Parathyroid adenoma (tissue), 2 donors: ENCODE measurements at regions not wholly inside any gene's neighbourhood (a gene's known extent, or its start where the extent isn't known, plus 50 kb on each side); places are given as distances from the start of the nearest gene placed in this dataset.

ENCODE experiments used
- H2AFZ ChIP-seq: fragments of 300-600 bp; sonication (generic); one replicate; pipeline ENCODE4 v1.7.0; 2017; ENCODE audit warnings: antibody characterized with exemption, mild to moderate bottlenecking
- H3K27ac ChIP-seq: fragments of 300-600 bp; sonication (generic); one replicate; pipeline ENCODE4 v1.7.0; 2017
- H3K27me3 ChIP-seq: fragments of 300-600 bp; sonication (generic); one replicate; pipeline ENCODE4 v1.7.0; 2017; ENCODE audit warnings: low read length; ENCODE audit not compliant: control insufficient read depth, insufficient read depth
- H3K36me3 ChIP-seq: fragments of 300-600 bp; sonication (generic); one replicate; pipeline ENCODE4 v1.7.0; 2017; ENCODE audit warnings: low read length; ENCODE audit not compliant: control insufficient read depth, insufficient read depth
- H3K4me1 ChIP-seq: fragments of 300-600 bp; sonication (generic); one replicate; pipeline ENCODE4 v1.7.0; 2017; ENCODE audit warnings: control low read depth
- H3K4me2 ChIP-seq: fragments of 300-600 bp; sonication (generic); one replicate; pipeline ENCODE4 v1.7.0; 2017; ENCODE audit warnings: low read length
- H3K4me3 ChIP-seq: fragments of 300-600 bp; sonication (generic); one replicate; pipeline ENCODE4 v1.7.0; 2017; ENCODE audit warnings: low read depth, low read length
- H3K79me2 ChIP-seq: fragments of 300-600 bp; sonication (generic); one replicate; pipeline ENCODE4 v1.7.0; 2017; ENCODE audit warnings: control low read depth
- H3K9ac ChIP-seq: fragments of 300-600 bp; sonication (generic); one replicate; pipeline ENCODE4 v1.7.0; 2017; ENCODE audit warnings: mild to moderate bottlenecking
- H3K9me3 ChIP-seq: fragments of 300-600 bp; sonication (generic); one replicate; pipeline ENCODE4 v1.7.0; 2017; ENCODE audit warnings: low read length; ENCODE audit not compliant: control insufficient read depth
- TF ChIP-seq, protein P1 (sequence below): fragments of 300-600 bp; sonication (generic); IDR thresholded peaks from one replicate; pipeline ENCODE4 v1.7.0; 2017; ENCODE audit warnings: antibody characterized with exemption, mild to moderate bottlenecking
- donor health status: primary hyperparathyroidism.

DNA sequence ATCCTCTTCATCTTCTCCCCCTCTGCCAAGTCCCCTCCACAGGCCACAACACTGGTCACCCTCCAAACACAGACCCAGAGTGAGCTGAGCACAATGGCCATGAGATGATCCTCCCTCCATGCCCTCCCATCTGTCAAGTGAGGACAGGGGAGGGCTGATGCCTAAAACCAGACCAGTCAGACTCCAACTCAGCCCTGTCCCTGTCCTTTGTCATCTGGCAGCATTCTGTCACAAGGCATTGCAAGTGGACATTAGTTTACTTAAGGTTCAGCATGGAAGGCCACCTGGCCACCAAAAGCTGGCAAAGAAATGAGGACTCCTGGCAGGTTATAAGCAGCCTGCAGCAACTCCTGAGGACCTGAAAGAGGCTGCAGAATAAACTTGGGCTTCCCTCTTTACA, 136.2 kb upstream of the SLC30A5 start:
- H3K4me3 ChIP-seq = no peak overlapping the region
- TF ChIP-seq, protein P1, sequence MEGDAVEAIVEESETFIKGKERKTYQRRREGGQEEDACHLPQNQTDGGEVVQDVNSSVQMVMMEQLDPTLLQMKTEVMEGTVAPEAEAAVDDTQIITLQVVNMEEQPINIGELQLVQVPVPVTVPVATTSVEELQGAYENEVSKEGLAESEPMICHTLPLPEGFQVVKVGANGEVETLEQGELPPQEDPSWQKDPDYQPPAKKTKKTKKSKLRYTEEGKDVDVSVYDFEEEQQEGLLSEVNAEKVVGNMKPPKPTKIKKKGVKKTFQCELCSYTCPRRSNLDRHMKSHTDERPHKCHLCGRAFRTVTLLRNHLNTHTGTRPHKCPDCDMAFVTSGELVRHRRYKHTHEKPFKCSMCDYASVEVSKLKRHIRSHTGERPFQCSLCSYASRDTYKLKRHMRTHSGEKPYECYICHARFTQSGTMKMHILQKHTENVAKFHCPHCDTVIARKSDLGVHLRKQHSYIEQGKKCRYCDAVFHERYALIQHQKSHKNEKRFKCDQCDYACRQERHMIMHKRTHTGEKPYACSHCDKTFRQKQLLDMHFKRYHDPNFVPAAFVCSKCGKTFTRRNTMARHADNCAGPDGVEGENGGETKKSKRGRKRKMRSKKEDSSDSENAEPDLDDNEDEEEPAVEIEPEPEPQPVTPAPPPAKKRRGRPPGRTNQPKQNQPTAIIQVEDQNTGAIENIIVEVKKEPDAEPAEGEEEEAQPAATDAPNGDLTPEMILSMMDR = no peak

DNA sequence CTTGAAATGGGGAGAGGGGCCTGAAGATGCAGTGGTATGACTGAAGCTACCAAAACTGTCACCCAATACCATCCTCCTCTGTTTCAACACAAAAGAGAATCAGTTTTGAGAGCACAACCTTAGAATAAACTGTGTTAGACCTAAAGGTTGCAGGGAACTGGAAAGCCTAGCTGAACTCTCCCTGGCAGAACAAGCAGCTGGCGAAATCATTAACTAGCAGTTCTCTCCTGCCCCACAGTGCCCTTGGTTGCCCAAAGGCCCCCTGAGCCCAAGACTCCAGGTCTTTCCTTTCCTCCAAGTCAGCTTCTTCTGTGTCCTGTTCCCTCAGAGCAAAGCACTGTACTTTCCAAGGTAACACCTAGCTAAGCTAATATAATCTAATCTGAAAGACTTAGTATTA, 135.4 kb upstream of the SLC30A5 start:
- TF ChIP-seq, protein P1 = no peak
- Histone ChIP-seq H3K27me3 (no peaks in the 10 kb centered on the region), H3K9me3 (no peaks in the 10 kb centered on the region), H3K4me2 (no peak overlapping the region), H2AFZ (peak overlapping the region; percentile 52), H3K4me3 (no peak overlapping the region), H3K4me1 (peaks cover 26% of the 10 kb centered on the region), H3K9ac (no peak overlapping the region), H3K79me2 (no peaks in the 10 kb centered on the region), H3K36me3 (no peaks in the 10 kb centered on the region), H3K27ac (peak overlapping the region; percentile 4)

More for the DNA sequence above, 136.2 kb upstream of the SLC30A5 start:
- H3K9ac ChIP-seq = no peak overlapping the region
- H2AFZ ChIP-seq = peak overlapping the region; percentile 52
- H3K27ac ChIP-seq = no peak overlapping the region
- no peaks in the 10 kb centered on the region for H3K36me3 ChIP-seq
- H3K27me3 ChIP-seq = no peaks in the 10 kb centered on the region
- no peak overlapping the region for H3K4me2 ChIP-seq
- no peaks in the 10 kb centered on the region for H3K9me3 ChIP-seq
- peaks cover 23% of the 10 kb centered on the region for H3K4me1 ChIP-seq
- no peaks in the 10 kb centered on the region for H3K79me2 ChIP-seq

DNA sequence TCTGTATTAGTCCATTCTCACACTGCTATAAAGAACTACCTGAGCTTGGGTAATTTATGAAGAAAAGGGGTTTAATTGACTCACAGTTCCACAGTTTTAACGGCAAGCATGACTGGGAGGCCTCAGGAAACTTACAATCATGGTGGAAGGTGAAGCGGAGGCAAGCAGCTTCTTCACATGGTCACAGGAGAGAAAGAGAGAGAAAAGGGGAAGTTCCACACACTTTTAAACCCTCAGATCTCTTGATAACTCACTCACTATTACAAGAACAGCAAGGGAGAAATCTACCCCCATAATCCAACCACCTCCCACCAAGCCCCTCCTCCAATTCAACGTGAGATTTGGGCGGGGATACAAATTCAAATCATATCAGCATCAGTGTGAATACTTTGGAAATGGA, 133.4 kb upstream of the SLC30A5 start:
- no peaks in the 10 kb centered on the region for H3K9me3 ChIP-seq
- H3K4me2 ChIP-seq = no peak overlapping the region
- H3K4me3 ChIP-seq = no peak overlapping the region
- H3K9ac ChIP-seq = no peak overlapping the region
- TF ChIP-seq, protein P1 = no peak
- no peaks in the 10 kb centered on the region for H3K27me3 ChIP-seq
- peaks cover 16% of the 10 kb centered on the region for H3K4me1 ChIP-seq
- no peak overlapping the region for H3K27ac ChIP-seq
- peak overlapping the region; percentile 8 for H2AFZ ChIP-seq
- no peaks in the 10 kb centered on the region for H3K79me2 ChIP-seq
- H3K36me3 ChIP-seq = no peaks in the 10 kb centered on the region

DNA sequence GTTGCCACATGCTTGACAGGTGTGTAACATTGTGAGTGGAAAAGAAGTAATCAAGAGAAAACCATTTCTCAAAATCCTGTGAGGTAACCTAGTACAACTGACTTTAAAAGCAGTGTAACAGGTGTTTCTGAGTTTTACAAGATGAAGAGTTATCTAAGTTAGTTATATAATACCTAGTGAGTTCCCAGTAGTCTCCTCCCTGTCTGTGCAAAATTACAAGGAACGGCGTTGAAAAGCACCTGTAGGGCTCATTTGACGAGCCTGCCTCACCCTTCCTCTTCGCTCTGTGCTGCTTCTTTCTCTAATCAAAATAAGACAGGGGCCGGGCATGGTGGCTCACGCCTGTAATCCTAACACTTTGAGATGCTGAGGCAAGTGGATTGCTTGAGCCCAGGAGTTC, 132.9 kb upstream of the SLC30A5 start:
- Histone ChIP-seq H3K79me2 (no peaks in the 10 kb centered on the region), H3K9me3 (no peaks in the 10 kb centered on the region), H3K4me2 (no peak overlapping the region), H3K9ac (no peak overlapping the region), H3K27ac (no peak overlapping the region), H3K4me1 (peaks cover 16% of the 10 kb centered on the region), H3K4me3 (no peak overlapping the region), H3K36me3 (no peaks in the 10 kb centered on the region), H3K27me3 (no peaks in the 10 kb centered on the region), H2AFZ (no peak overlapping the region)
- TF ChIP-seq, protein P1 = no peak

GRCh38 chr5:68961762-68962161, 132.1 kb upstream of the SLC30A5 start:
- Histone ChIP-seq H3K27ac (no peak overlapping the region), H3K9me3 (no peaks in the 10 kb centered on the region), H3K4me1 (peaks cover 16% of the 10 kb centered on the region), H3K36me3 (no peaks in the 10 kb centered on the region), H3K79me2 (no peaks in the 10 kb centered on the region), H2AFZ (no peak overlapping the region), H3K4me3 (no peak overlapping the region), H3K27me3 (no peaks in the 10 kb centered on the region), H3K9ac (no peak overlapping the region), H3K4me2 (no peak overlapping the region)
- TF ChIP-seq, protein P1 = no peak
